ENCODE measurements at regions not wholly inside any gene's neighbourhood (a gene's known extent, or its start where the extent isn't known, plus 50 kb on each side); places are given as distances from the start of the nearest gene placed in this dataset.
"Not testable (repeated sequence)": the region's sequence is repeated elsewhere in the genome, so short reads cannot be mapped to it uniquely, and the experiment has no call there.

- DNase-seq: no peak
These were observed 58.8 kb downstream of the PPP4R3C start for GRCh38 chrX:27404366-27404765.

GRCh38 chrX:27399146-27399456, 64.0 kb downstream of the PPP4R3C start:
- DNase-seq: no peak

DNA sequence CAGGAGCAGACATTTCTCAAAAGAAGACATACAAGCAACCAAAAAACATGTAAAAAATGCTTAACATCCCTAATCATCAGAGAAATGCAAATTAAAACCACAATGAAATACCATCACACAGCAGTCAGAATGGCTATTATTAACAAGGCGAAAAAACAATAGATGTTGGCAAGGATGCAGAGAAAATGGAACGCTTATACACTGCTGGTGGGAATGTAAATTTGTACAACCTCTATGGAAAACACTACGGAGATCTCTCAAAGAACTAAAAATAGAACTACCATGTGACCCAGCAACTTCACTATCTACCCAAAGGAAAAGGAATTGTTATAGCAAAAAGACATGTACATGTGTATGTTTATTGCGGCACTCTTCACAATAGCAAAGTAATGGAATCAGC, 71.5 kb downstream of the PPP4R3C start:
- DNase-seq: no peak

- DNase-seq: no peak
These were observed 81.7 kb downstream of the PPP4R3C start for GRCh38 chrX:27381419-27381818.

DNA sequence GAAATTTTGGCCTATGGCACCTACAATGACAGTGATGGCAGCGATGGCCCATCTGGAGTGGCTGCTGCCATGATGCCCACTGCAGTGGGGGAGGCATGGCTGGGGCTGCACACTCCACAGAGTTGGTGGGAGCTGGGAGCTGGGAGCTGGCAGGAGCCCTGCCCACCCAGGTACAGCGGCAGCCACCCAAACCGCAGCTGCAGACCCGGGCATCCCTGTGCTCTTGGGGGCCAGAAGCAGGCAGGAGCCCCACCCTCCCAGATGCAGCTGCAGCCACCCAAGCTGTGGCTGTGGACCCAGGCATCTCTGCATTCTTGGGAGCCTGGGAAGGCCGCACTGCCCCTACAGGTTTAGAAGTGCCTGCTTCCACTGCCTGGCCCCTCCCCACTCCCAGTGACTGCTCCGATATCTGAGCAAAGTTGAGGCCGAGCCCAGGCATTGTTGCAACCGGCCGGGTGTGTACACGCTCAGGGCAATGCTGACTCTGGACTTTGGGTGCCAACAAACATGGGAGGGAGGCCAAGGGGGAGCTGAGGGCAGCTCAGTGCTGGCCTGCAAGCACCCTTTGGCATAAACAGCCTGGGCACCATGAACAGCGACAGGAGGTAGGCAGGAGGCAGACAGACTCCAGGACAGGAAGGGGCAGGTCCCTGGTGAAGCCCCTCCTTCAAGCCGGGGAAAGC, 82.8 kb downstream of the PPP4R3C start:
- no peak for DNase-seq

DNA sequence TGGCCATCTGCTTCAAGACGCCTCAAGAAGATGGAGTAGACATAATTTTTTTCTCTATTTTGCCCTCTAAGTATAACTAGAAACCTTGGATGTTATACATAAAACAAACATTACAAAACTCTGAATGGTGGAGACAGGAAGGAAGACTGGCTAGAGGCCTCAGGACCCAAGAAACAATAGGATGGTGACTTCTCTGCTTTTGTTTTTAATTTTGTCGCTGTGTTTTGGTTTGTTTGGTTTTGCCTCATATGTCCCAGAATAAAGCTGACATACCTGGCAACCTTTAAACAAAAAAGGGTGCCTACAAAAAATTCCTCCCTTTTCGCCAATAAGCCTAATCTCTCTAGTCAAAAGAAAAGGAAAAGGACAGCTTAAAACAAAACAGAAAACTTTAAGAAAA, 109.1 kb downstream of the PPP4R3C start:
- DNase-seq: no peak

DNA sequence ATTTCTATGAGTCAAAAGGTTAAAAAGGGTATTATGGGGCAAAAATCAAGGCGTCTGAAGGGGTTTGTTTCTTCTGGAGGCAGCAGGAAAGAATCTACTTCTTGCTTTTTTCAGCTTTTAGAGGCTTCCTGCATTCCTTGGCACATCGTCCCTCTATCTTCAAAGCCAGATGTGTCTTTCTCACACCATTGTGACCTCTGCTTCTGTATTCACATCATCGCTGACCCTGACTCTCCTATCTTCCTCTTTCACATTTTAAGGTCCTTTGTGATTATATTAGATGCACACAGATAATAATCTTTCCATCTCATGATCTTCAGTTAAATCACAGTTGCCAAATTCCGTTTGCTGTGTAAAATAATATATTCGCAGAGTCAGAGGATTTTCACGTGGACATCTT, 112.7 kb downstream of the PPP4R3C start:
- no peak for DNase-seq

GRCh38 chrX:27336466-27337091, 126.6 kb downstream of the PPP4R3C start:
- DNase-seq: peak in 1 of 2 donors; percentile 28

DNA sequence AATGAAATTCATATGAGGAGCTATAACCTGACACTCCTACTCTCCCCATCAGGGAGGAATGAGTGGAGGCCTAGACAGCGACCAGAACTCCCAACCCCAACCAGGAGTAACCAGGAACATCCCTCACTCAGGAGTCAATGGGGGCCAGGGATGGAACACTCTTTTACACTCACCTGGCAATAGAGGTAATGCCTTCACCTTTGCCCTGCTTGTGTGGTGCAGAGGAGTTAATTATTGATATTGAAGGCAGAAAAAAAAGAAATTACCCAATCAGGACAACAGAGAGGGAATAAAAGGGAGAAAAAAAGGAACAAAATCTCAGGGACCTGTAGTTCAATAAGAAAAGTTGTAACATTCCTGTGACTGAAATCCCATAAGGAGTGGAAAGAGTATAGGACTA, 141.5 kb downstream of the PPP4R3C start:
- DNase-seq: no peak

GRCh38 chrX:27309406-27309805, 153.7 kb downstream of the PPP4R3C start:
- no peak for DNase-seq

DNA sequence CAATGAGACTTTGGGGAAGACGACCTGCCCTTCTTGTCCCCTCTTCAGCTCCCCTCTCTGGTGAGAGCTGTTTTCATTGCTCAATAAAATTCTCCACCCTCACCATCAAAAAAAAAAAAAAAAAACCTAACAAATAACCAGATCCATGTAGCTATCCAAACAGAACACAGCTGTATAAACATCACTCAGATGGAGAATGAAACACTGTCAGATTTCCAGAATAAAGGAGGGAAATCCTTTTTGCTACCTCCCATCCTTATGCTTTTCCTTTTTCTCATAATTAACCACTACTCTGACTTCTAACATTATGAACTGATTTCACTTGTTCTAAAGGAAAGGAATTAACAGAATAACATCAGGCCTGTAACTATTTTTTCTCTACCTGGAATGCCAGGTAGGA, 155.6 kb downstream of the PPP4R3C start:
- DNase-seq: no peak

DNA sequence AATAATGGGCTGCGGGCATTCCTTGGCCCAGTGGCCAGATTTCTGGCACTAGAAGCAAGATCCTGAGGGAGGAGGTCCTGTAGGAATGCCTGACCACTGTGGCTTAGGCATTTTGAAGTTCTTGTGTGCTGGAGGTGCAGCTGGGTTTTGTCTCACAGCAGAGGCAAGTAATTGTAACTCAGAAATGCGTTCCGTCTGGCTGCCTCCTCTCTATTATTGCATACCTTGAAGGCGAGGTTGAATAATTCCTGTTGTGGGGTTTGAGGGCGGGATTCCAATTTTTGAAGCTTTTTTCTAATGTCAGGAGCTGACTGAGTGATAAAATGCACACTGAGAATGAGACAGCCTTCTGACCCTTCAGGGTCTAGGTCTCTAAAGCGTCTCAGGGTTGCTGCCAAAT, 170.6 kb downstream of the PPP4R3C start:
- DNase-seq: not testable (repeated sequence)

DNA sequence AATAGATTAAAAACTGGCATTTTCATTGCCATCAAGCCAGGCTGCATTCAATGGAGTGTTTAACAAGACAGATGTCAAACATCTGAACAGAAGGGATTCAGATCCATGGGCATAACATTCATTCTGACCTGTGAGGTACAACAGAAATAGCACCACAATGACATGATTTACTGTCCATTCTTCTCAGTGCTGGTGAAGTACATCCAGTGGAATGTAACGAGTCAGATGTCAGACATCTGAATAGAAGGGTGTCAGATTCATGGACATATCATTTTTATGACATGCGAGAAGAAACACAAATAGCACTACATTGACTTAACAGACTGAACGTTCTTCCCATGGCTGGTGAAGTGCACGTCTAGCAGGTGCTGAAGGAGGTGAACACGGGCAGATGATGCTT, 186.4 kb downstream of the PPP4R3C start:
- no peak for DNase-seq

- no peak for DNase-seq
These were observed 208.5 kb downstream of the PPP4R3C start for GRCh38 chrX:27254656-27255055.

- no peak for DNase-seq
These were observed 211.8 kb downstream of the PPP4R3C start for GRCh38 chrX:27251369-27251768.

DNA sequence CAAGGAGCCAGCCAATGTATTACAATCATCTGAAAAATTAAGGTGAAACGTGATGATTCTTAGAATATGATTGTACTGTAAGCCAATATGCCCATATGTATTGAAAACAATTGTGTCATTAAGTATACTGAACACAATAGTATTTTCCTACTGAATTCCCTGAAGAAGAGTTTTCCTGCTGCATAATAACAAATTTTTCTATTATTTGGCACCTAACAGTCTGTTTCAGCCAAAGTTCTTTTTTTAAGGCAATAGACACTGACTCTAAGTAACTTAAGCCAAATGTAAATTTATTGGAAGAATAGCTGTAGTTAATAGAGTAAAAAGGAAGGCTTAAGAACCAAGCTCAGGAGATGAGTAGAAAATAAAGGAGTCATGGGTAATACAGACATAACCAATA, 220.6 kb downstream of the PPP4R3C start:
- no peak for DNase-seq

GRCh38 chrX:27241981-27242380, 221.2 kb downstream of the PPP4R3C start:
- DNase-seq: no peak

DNA sequence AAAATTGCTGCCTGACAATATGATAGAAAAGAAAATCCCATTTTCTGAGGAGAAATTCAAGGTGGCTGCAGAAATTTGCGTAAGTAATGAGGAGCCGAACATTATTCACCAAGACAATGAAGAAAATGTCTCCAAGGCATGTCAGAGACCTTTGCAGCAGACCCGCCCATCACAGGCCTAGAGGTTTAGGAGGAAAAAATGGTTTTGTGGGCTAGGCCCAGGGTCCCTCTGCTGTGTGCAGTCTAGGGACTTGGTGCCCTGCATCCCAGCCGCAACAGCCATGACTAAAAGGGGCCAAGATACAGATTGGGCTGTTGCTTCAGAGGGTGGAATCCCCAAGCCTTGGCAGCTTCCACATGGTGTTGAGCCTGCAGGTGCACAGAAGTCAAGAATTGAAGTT, 223.1 kb downstream of the PPP4R3C start:
- DNase-seq: not testable (repeated sequence)

- DNase-seq: no peak
These were observed 226.5 kb downstream of the PPP4R3C start for GRCh38 chrX:27236681-27237080.

- no peak for DNase-seq
These were observed 233.4 kb downstream of the PPP4R3C start for GRCh38 chrX:27229721-27230120.

- no peak for DNase-seq
These were observed 240.5 kb downstream of the PPP4R3C start for GRCh38 chrX:27222661-27223060.

DNA sequence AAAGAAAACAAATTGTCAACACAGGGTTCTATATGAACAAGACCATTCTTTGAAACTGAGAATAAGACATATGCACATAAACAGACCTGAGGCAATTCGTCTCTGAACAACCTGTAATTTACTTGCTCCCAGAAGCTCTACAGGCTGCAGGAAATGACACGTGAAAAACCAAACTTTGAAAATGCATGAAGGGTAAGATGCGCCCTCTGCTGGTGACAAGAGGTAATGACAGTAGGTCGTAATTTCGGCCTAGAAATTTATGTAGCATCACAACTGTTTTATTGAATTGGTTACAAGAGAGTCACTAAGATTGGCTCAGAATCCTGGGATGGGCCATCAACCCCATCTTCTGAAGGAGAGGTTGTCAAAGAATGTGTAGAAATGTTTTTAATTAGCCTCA, 276.5 kb downstream of the PPP4R3C start:
- DNase-seq: peak in 1 of 2 donors; percentile 17

DNA sequence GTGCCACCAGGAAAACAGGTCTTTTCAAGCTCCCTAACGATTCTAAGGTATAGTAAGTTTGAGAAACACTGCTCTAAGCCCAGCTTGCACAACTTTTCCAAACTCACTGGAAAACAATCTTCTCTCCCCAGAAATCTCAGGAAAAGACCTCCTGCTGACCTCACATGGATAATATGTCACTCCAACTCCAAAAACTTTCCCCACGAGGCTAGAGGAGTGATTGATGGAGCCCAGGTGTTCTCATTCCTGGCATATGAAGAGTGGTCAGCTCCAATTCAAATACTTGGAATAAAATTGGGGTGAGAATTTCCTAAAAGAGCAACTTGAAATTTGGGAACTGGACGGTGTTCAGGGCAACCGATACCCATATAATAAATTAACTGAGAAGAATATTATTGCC, 299.9 kb downstream of the PPP4R3C start:
- no peak for DNase-seq

GRCh38 chrX:27162496-27162895, 300.6 kb downstream of the PPP4R3C start:
- DNase-seq: no peak

- not testable (repeated sequence) for DNase-seq
These were observed 306.2 kb downstream of the PPP4R3C start for GRCh38 chrX:27156921-27157320.

Measured in activated CD4-positive, alpha-beta T cell treated with anti-CD3 and anti-CD28 coated beads for 4 hours (primary cell).